Thymus (tissue), 11 donors: ENCODE measurements at regions not wholly inside any gene's neighbourhood (a gene's known extent, or its start where the extent isn't known, plus 50 kb on each side); places are given as distances from the start of the nearest gene placed in this dataset.

ENCODE experiments used
- DNase-seq, 9 donors: peaks; one replicate each; pipeline ENCODE4 v3.0.0-alpha.2; 2013; ENCODE audit warnings: low spot score in 9 of 9, low read depth in 6 of 9, missing footprints in 1 of 9
- H3K27ac ChIP-seq, 2 donors: one replicate each; pipeline ENCODE4 v1.5.1; 2013; ENCODE audit warnings: control low read depth in 1 of 2, low read depth in 1 of 2, low read length in 1 of 2, mild to moderate bottlenecking in 1 of 2, moderate library complexity in 1 of 2
- H3K27me3 ChIP-seq, 2 donors: one replicate each; pipeline ENCODE4 v1.5.1; 2013; ENCODE audit warnings: low read length in 1 of 2; ENCODE audit not compliant: control insufficient read depth in 2 of 2, insufficient read depth in 1 of 2
- H3K36me3 ChIP-seq, 2 donors: one replicate each; pipeline ENCODE4 v1.5.1; 2013; ENCODE audit warnings: low read length in 1 of 2, mild to moderate bottlenecking in 1 of 2, moderate library complexity in 1 of 2; ENCODE audit not compliant: control insufficient read depth in 2 of 2, insufficient read depth in 2 of 2
- H3K4me1 ChIP-seq, 2 donors: one replicate each; pipeline ENCODE4 v1.5.1; 2013; ENCODE audit warnings: low read length in 2 of 2; ENCODE audit not compliant: control insufficient read depth in 2 of 2, insufficient read depth in 2 of 2
- H3K4me3 ChIP-seq, 2 donors: one replicate each; pipeline ENCODE4 v1.5.1; 2013; ENCODE audit warnings: low read length in 2 of 2, control low read depth in 1 of 2, mild to moderate bottlenecking in 1 of 2
- H3K9me3 ChIP-seq, 2 donors: one replicate each; pipeline ENCODE4 v1.5.1; 2013; ENCODE audit warnings: low read length in 1 of 2, mild to moderate bottlenecking in 1 of 2; ENCODE audit not compliant: control insufficient read depth in 2 of 2, insufficient read depth in 1 of 2
- WGBS: extraction: QIAGEN DNeasy Blood & Tissue Kit; methylation state at CpG from one replicate; pipeline ENCODE4 v1.1.7; 2013; 5-methylcytosine and 5-hydroxymethylcytosine counted together
- donor health status: healthy.

DNA sequence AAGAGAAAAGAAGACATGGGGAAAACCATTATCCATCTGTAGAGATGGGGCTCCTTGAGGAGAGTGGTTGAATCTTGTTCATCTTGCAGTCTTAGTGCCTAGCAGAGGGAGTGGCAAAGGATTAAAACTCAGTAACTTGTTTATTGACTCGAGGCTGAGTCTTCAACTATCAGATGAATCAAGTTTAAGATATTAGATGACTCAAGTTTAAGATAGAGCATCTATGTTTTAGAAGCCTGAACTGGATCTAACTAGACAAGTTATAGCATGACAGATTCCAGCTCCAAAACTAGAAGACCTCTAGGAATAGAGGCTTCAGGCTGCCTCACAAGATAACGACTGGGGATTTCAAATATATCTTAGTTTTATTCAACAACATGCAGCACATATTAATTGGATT, 2277.2 kb upstream of the WWC1 start:
- Histone ChIP-seq H3K27ac (no peak overlapping the region), H3K4me1 (no peaks in the 10 kb centered on the region), H3K9me3 (no peaks in the 10 kb centered on the region), H3K4me3 (no peak overlapping the region), H3K27me3 (no peaks in the 10 kb centered on the region), H3K36me3 (no peaks in the 10 kb centered on the region)
- WGBS, result 80% methylated on average over 2 of the region's 2 CpGs
- DNase-seq, result no peak

GRCh38 chr5:166018716-166019115, 2272.7 kb upstream of the WWC1 start:
- Histone ChIP-seq H3K36me3 (no peaks in the 10 kb centered on the region), H3K4me3 (no peak overlapping the region), H3K27me3 (no peaks in the 10 kb centered on the region), H3K9me3 (no peaks in the 10 kb centered on the region), H3K27ac (no peak overlapping the region), H3K4me1 (no peaks in the 10 kb centered on the region)
- DNase-seq, result no peak
- WGBS, result 87% methylated on average over 1 of the region's 1 CpG

- H3K4me3 ChIP-seq, result no peak overlapping the region
- no peaks in the 10 kb centered on the region for H3K4me1 ChIP-seq
- no peak overlapping the region for H3K27ac ChIP-seq
- H3K9me3 ChIP-seq, result no peaks in the 10 kb centered on the region
- H3K36me3 ChIP-seq, result no peaks in the 10 kb centered on the region
- no peaks in the 10 kb centered on the region for H3K27me3 ChIP-seq
- DNase-seq, result no peak
Measured at GRCh38 chr5:166022065-166022464, 2269.4 kb upstream of the WWC1 start.

- H3K36me3 ChIP-seq, result no peaks in the 10 kb centered on the region
- H3K4me3 ChIP-seq, result no peak overlapping the region
- no peaks in the 10 kb centered on the region for H3K9me3 ChIP-seq
- H3K27ac ChIP-seq, result no peak overlapping the region
- H3K4me1 ChIP-seq, result no peaks in the 10 kb centered on the region
- no peaks in the 10 kb centered on the region for H3K27me3 ChIP-seq
- no peak for DNase-seq
Measured at GRCh38 chr5:166024970-166025369, 2266.5 kb upstream of the WWC1 start.

GRCh38 chr5:166027582-166027981, 2263.9 kb upstream of the WWC1 start:
- no peaks in the 10 kb centered on the region for H3K9me3 ChIP-seq
- H3K27me3 ChIP-seq, result no peaks in the 10 kb centered on the region
- no peak overlapping the region for H3K27ac ChIP-seq
- 95% methylated on average over 1 of the region's 1 CpG for WGBS
- no peak overlapping the region for H3K4me3 ChIP-seq
- H3K36me3 ChIP-seq, result no peaks in the 10 kb centered on the region
- no peak for DNase-seq
- no peaks in the 10 kb centered on the region for H3K4me1 ChIP-seq

DNA sequence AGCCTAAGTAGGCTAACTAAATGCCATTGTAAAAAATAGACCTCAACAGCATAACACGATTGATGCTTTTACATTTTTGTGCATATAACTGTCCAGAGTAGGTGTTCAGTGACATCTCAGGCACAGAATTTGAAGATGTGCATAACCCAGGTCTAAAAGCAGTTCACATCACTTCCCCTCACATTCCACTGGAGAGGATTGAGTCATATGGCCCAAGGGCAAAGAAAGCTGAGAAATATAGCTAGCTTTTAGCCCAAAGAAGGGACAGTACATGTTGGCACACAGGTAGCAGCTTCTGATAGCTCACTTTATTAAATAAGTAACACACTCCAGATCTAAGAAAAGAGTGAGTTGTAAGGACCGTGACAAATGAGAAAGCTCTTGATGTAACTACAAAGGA, 2259.5 kb upstream of the WWC1 start:
- no peaks in the 10 kb centered on the region for H3K9me3 ChIP-seq
- H3K27me3 ChIP-seq, result no peaks in the 10 kb centered on the region
- no peak for DNase-seq
- H3K4me1 ChIP-seq, result no peaks in the 10 kb centered on the region
- H3K36me3 ChIP-seq, result no peaks in the 10 kb centered on the region
- H3K4me3 ChIP-seq, result no peak overlapping the region
- WGBS, result 92% methylated on average over 2 of the region's 2 CpGs
- no peak overlapping the region for H3K27ac ChIP-seq

- Histone ChIP-seq H3K4me3 (no peak overlapping the region), H3K9me3 (no peaks in the 10 kb centered on the region), H3K27me3 (no peaks in the 10 kb centered on the region), H3K4me1 (no peaks in the 10 kb centered on the region), H3K27ac (no peak overlapping the region), H3K36me3 (no peaks in the 10 kb centered on the region)
- 89% methylated on average over 1 of the region's 1 CpG for WGBS
- no peak for DNase-seq
Measured at GRCh38 chr5:166032601-166033000, 2258.8 kb upstream of the WWC1 start.

GRCh38 chr5:166045961-166046360, 2245.5 kb upstream of the WWC1 start:
- Histone ChIP-seq H3K27me3 (no peaks in the 10 kb centered on the region), H3K4me1 (no peaks in the 10 kb centered on the region), H3K27ac (no peak overlapping the region), H3K4me3 (no peak overlapping the region), H3K9me3 (no peaks in the 10 kb centered on the region), H3K36me3 (no peaks in the 10 kb centered on the region)
- 87% methylated on average over 2 of the region's 2 CpGs for WGBS
- DNase-seq, result no peak

- no peak for DNase-seq
- Histone ChIP-seq H3K27ac (no peak overlapping the region), H3K4me1 (no peaks in the 10 kb centered on the region), H3K27me3 (no peaks in the 10 kb centered on the region), H3K9me3 (no peaks in the 10 kb centered on the region), H3K4me3 (no peak overlapping the region), H3K36me3 (no peaks in the 10 kb centered on the region)
- WGBS, result 77% methylated on average over 1 of the region's 1 CpG
Measured at GRCh38 chr5:166046956-166047355, 2244.5 kb upstream of the WWC1 start.

DNA sequence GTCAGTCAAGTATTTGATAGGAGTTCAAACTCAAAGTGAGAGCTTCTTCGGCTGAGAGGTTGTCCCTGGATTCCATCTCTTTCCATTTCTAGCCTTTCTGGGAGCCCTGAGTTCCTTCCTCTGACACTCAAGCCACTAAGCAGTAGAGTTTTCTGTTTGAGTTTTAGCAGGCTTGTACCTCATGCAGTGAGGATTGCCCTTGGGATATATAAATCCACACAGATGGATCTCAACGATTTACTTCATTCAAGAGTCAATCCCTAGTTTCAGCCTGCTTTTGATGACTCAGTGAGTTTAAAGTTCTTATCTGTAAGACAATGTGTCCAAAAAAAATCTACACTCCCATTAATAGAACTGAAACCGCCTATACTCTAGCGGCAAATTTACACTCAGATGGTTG, 2240.9 kb upstream of the WWC1 start:
- no peak overlapping the region for H3K27ac ChIP-seq
- H3K4me3 ChIP-seq, result no peak overlapping the region
- H3K9me3 ChIP-seq, result peaks cover 0 to 3% of the 10 kb centered on the region in 2 donors
- no peaks in the 10 kb centered on the region for H3K27me3 ChIP-seq
- WGBS, result 92% methylated on average over 4 of the region's 4 CpGs
- no peak for DNase-seq
- no peaks in the 10 kb centered on the region for H3K36me3 ChIP-seq
- no peaks in the 10 kb centered on the region for H3K4me1 ChIP-seq
